A204.1 (cell line): ENCODE measurements at regions not wholly inside any gene's neighbourhood (a gene's known extent, or its start where the extent isn't known, plus 50 kb on each side); places are given as distances from the start of the nearest gene placed in this dataset.
"Not testable (repeated sequence)": the region's sequence is repeated elsewhere in the genome, so short reads cannot be mapped to it uniquely, and the experiment has no call there.

ENCODE experiments used
- FAIRE-seq: peaks from 2 replicates; lab custom pipeline; 2012; peaks lifted over from hg19 to GRCh38; lab: Jason Lieb, UNC

GRCh38 chr2:173550143-173550542, 195.5 kb downstream of the CDCA7 start:
- no peak for FAIRE-seq

GRCh38 chr2:173552531-173552930, 197.9 kb downstream of the CDCA7 start:
- FAIRE-seq, result no peak

- FAIRE-seq, result no peak
Measured at GRCh38 chr2:173553593-173553992, 198.9 kb downstream of the CDCA7 start.

- no peak for FAIRE-seq
Measured at GRCh38 chr2:173555833-173556232, 201.2 kb downstream of the CDCA7 start.

- FAIRE-seq, result no peak
Measured at GRCh38 chr2:173556816-173557215, 202.1 kb downstream of the CDCA7 start.

- no peak for FAIRE-seq
Measured at GRCh38 chr2:173557497-173557896, 202.8 kb downstream of the CDCA7 start.

- FAIRE-seq, result no peak
Measured at GRCh38 chr2:173567493-173567892, 212.8 kb downstream of the CDCA7 start.

GRCh38 chr2:173568054-173568453, 213.4 kb downstream of the CDCA7 start:
- FAIRE-seq, result no peak

GRCh38 chr2:173571021-173571821, 216.5 kb downstream of the CDCA7 start:
- FAIRE-seq, result no peak

- FAIRE-seq, result no peak
Measured at GRCh38 chr2:173571887-173572680, 217.4 kb downstream of the CDCA7 start.

- FAIRE-seq, result no peak
Measured at GRCh38 chr2:173572848-173573247, 218.2 kb downstream of the CDCA7 start.

- FAIRE-seq, result not testable (repeated sequence)
Measured at GRCh38 chr2:173573782-173574181, 219.1 kb downstream of the CDCA7 start.

- no peak for FAIRE-seq
Measured at GRCh38 chr2:173574324-173575112, 219.8 kb downstream of the CDCA7 start.

- no peak for FAIRE-seq
Measured at GRCh38 chr2:173578404-173579107, 223.9 kb downstream of the CDCA7 start.

GRCh38 chr2:173580351-173580750, 225.7 kb downstream of the CDCA7 start:
- no peak for FAIRE-seq

- no peak for FAIRE-seq
Measured at GRCh38 chr2:173580956-173581355, 226.3 kb downstream of the CDCA7 start.

GRCh38 chr2:173583196-173583595, 228.5 kb downstream of the CDCA7 start:
- no peak for FAIRE-seq

GRCh38 chr2:173584000-173584399, 229.3 kb downstream of the CDCA7 start:
- no peak for FAIRE-seq

GRCh38 chr2:173584676-173585458, 230.2 kb downstream of the CDCA7 start:
- FAIRE-seq, result no peak

GRCh38 chr2:173588931-173589369, 234.3 kb downstream of the CDCA7 start:
- no peak for FAIRE-seq

- no peak for FAIRE-seq
Measured at GRCh38 chr2:173589604-173590275, 235.1 kb downstream of the CDCA7 start.
